Keratinocyte (primary cell): ENCODE measurements at regions not wholly inside any gene's neighbourhood (a gene's known extent, or its start where the extent isn't known, plus 50 kb on each side); places are given as distances from the start of the nearest gene placed in this dataset.

Experiments
- EZH2 ChIP-seq: IDR thresholded peaks from one replicate; pipeline ENCODE4 v1.6.1; 2012; ENCODE audit warnings: inconsistent platforms, mild to moderate bottlenecking, low read length, moderate library complexity
- TF ChIP-seq, protein P1 (sequence below), 3 experiments: IDR thresholded peaks in 1 of 3; conservative IDR thresholded peaks in 1 of 3; optimal IDR thresholded peaks in 1 of 3; 2 replicates in 2 of 3; 3 replicates in 1 of 3; pipeline versions ENCODE3 to v1.5.1; 2011; ENCODE audit warnings: low read length in 3 of 3, mild to moderate bottlenecking in 3 of 3, moderate library complexity in 2 of 3, control low read depth in 1 of 3, inconsistent platforms in 1 of 3; ENCODE audit not compliant: insufficient read depth in 2 of 3; ENCODE audit errors: extremely low read depth in 1 of 3

DNA sequence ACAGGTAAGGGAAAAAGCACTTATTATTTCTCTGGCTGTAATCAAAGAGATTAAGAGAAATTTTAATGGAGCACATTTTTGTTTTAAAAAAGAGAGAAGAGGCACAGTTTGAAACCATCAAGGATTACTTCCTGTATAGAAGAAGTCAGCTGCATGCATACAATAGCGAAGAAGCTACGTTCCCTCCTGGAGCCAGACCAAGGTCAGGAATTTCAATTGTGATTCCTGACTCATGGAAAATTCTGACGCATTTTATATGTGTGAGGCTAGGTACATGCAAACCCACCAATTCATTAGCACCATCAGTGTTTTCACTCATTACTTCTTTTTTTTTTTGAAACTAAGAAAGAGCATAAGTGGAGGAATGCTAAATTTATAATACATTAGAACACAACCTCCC, 232.7 kb upstream of the SGK1 start:
- TF ChIP-seq, protein P1, sequence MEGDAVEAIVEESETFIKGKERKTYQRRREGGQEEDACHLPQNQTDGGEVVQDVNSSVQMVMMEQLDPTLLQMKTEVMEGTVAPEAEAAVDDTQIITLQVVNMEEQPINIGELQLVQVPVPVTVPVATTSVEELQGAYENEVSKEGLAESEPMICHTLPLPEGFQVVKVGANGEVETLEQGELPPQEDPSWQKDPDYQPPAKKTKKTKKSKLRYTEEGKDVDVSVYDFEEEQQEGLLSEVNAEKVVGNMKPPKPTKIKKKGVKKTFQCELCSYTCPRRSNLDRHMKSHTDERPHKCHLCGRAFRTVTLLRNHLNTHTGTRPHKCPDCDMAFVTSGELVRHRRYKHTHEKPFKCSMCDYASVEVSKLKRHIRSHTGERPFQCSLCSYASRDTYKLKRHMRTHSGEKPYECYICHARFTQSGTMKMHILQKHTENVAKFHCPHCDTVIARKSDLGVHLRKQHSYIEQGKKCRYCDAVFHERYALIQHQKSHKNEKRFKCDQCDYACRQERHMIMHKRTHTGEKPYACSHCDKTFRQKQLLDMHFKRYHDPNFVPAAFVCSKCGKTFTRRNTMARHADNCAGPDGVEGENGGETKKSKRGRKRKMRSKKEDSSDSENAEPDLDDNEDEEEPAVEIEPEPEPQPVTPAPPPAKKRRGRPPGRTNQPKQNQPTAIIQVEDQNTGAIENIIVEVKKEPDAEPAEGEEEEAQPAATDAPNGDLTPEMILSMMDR (optimal IDR thresholded peaks at IDR 0.05 in 1 of 3, IDR thresholded peaks at IDR 0.05 in 1 of 3, conservative IDR thresholded peaks at IDR 0.05 in 1 of 3; ENCODE audit: extremely low read depth in 1 of 3, insufficient read depth in 2 of 3, low read length in 3 of 3) = no peak
- no peak for TF ChIP-seq EZH2
